ENCODE measurements at regions not wholly inside any gene's neighbourhood (a gene's known extent, or its start where the extent isn't known, plus 50 kb on each side); places are given as distances from the start of the nearest gene placed in this dataset.
A peak's percentile ranks its signal among the peaks of the same experiment; 100 is the strongest.

- DNase-seq (ENCODE audit: low read depth, low spot score), result no peak
Observed at GRCh38 chr4:180630012-180630665, 1613.1 kb upstream of the TENM3 start.

- DNase-seq (ENCODE audit: low read depth, low spot score), result no peak
Observed at GRCh38 chr4:180634306-180634705, 1608.9 kb upstream of the TENM3 start.

- no peak for DNase-seq (ENCODE audit: low read depth, low spot score)
Observed at GRCh38 chr4:180635281-180635680, 1607.9 kb upstream of the TENM3 start.

- DNase-seq (ENCODE audit: low read depth, low spot score), result no peak
Observed at GRCh38 chr4:180636696-180637404, 1606.4 kb upstream of the TENM3 start.

- no peak for DNase-seq (ENCODE audit: low read depth, low spot score)
Observed at GRCh38 chr4:180637616-180638015, 1605.6 kb upstream of the TENM3 start.

- no peak for DNase-seq (ENCODE audit: low read depth, low spot score)
Observed at GRCh38 chr4:180640193-180640592, 1603.0 kb upstream of the TENM3 start.

- no peak for DNase-seq (ENCODE audit: low read depth, low spot score)
Observed at GRCh38 chr4:180641495-180641894, 1601.7 kb upstream of the TENM3 start.

GRCh38 chr4:180642732-180643131 is 1600.5 kb upstream of the TENM3 start:
- DNase-seq (ENCODE audit: low read depth, low spot score), result no peak

GRCh38 chr4:180650273-180650672 is 1592.9 kb upstream of the TENM3 start:
- no peak for DNase-seq (ENCODE audit: low read depth, low spot score)

- no peak for DNase-seq (ENCODE audit: low read depth, low spot score)
Observed at GRCh38 chr4:180652533-180652932, 1590.7 kb upstream of the TENM3 start.

- DNase-seq (ENCODE audit: low read depth, low spot score), result no peak
Observed at GRCh38 chr4:180655886-180656285, 1587.3 kb upstream of the TENM3 start.

GRCh38 chr4:180657881-180658280 is 1585.3 kb upstream of the TENM3 start:
- no peak for DNase-seq (ENCODE audit: low read depth, low spot score)

GRCh38 chr4:180664766-180665368 is 1578.3 kb upstream of the TENM3 start:
- DNase-seq (ENCODE audit: low read depth, low spot score), result peak; percentile 7

- no peak for DNase-seq (ENCODE audit: low read depth, low spot score)
Observed at GRCh38 chr4:180665481-180665880, 1577.7 kb upstream of the TENM3 start.

- no peak for DNase-seq (ENCODE audit: low read depth, low spot score)
Observed at GRCh38 chr4:180665994-180666824, 1577.0 kb upstream of the TENM3 start.

GRCh38 chr4:180668732-180669131 is 1574.5 kb upstream of the TENM3 start:
- DNase-seq (ENCODE audit: low read depth, low spot score), result no peak

- DNase-seq (ENCODE audit: low read depth, low spot score), result no peak
Observed at GRCh38 chr4:180669680-180670079, 1573.5 kb upstream of the TENM3 start.

- DNase-seq (ENCODE audit: low read depth, low spot score), result no peak
Observed at GRCh38 chr4:180674619-180675358, 1568.4 kb upstream of the TENM3 start.

GRCh38 chr4:180675359-180675650 is 1567.9 kb upstream of the TENM3 start:
- no peak for DNase-seq (ENCODE audit: low read depth, low spot score)

GRCh38 chr4:180680305-180680704 is 1562.9 kb upstream of the TENM3 start:
- DNase-seq (ENCODE audit: low read depth, low spot score), result no peak

- no peak for DNase-seq (ENCODE audit: low read depth, low spot score)
Observed at GRCh38 chr4:180682776-180683175, 1560.4 kb upstream of the TENM3 start.

GRCh38 chr4:180683186-180683585 is 1560.0 kb upstream of the TENM3 start:
- DNase-seq (ENCODE audit: low read depth, low spot score), result no peak
